ENCODE measurements at regions not wholly inside any gene's neighbourhood (a gene's known extent, or its start where the extent isn't known, plus 50 kb on each side); places are given as distances from the start of the nearest gene placed in this dataset.

DNA sequence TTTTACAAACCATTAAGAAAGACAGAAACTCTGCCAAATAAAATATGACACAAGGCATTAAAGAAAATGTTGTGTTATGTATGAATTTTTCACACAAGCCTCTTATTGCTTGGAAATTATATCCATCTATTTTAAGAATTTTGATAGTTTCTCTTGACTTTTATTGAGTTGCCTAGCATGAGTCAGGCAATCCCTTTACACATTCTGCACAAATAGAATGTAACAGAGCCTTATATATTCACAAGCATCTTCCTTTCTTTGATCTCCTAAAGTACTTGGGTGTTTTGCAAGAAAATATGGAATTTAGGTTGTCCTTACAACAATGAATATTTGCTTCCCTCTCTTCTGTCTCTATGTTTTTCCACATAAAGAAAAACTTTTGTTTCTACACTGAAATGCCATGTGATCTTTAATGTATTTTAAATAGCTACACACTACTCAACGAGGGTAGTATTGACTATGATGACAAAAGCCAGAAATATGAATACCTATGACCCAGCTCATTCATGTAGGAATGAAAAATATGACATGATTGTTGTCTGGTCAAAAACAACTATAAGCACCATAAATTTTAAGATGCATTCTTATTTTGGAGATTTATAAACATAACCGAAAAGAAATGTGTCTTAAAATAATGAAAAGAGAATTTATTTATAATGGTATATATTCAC, 398.8 kb downstream of the GUCY1A2 start:
- TF ChIP-seq, protein P1, sequence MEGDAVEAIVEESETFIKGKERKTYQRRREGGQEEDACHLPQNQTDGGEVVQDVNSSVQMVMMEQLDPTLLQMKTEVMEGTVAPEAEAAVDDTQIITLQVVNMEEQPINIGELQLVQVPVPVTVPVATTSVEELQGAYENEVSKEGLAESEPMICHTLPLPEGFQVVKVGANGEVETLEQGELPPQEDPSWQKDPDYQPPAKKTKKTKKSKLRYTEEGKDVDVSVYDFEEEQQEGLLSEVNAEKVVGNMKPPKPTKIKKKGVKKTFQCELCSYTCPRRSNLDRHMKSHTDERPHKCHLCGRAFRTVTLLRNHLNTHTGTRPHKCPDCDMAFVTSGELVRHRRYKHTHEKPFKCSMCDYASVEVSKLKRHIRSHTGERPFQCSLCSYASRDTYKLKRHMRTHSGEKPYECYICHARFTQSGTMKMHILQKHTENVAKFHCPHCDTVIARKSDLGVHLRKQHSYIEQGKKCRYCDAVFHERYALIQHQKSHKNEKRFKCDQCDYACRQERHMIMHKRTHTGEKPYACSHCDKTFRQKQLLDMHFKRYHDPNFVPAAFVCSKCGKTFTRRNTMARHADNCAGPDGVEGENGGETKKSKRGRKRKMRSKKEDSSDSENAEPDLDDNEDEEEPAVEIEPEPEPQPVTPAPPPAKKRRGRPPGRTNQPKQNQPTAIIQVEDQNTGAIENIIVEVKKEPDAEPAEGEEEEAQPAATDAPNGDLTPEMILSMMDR (IDR thresholded peaks at IDR 0.05), result no peak
- TF ChIP-seq POLR2A (IDR thresholded peaks at IDR 0.05), result no peak

Data from vagina (tissue), 2 donors.